HL-60 (cell line): ENCODE measurements at regions not wholly inside any gene's neighbourhood (a gene's known extent, or its start where the extent isn't known, plus 50 kb on each side); places are given as distances from the start of the nearest gene placed in this dataset.

Experiments
- CTCF ChIP-seq: IDR thresholded peaks from one replicate; pipeline ENCODE4 v1.5.1; 2011; ENCODE audit warnings: low read length, control low read depth, inconsistent platforms; ENCODE audit not compliant: insufficient read depth
- GABPA ChIP-seq: IDR thresholded peaks from 2 replicates; pipeline ENCODE4 v1.6.1; 2012; ENCODE audit warnings: low read depth

- TF ChIP-seq CTCF = no peak
- no peak for TF ChIP-seq GABPA
These were observed 181.8 kb upstream of the PARD3B start for GRCh38 chr2:204363513-204363912.
